ENCODE measurements at regions not wholly inside any gene's neighbourhood (a gene's known extent, or its start where the extent isn't known, plus 50 kb on each side); places are given as distances from the start of the nearest gene placed in this dataset.

DNA sequence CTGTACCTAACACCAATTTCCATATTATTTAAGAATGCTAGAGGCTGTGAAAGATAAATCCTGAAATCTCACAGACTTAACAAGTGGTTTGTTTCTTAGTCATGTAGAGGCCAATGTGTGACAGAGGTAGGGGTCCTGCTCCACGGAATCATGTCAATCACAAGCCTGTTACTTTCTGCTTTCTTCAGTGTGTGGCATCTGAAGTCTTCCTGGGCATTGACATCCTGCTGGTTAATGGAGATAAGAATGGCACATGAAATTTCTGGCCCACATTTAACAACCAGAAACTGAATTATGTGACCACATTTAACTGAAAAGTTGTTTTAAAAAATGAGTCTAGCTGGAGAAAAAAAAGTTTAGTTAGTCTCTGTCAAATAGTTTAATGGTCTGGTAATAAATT is 68.3 kb upstream of the PLA2G4A start:
- no peak for TF ChIP-seq POLR2AphosphoS5 (IDR thresholded peaks at IDR 0.05; ENCODE audit: control insufficient read depth, insufficient read depth, low read depth, low read length)
- TF ChIP-seq HOXB6 (CRISPR knock-in tag; IDR thresholded peaks at IDR 0.05; ENCODE audit: borderline replicate concordance) = no peak
- no peak for TF ChIP-seq EZH2 (IDR thresholded peaks at IDR 0.05; ENCODE audit: borderline replicate concordance, low read depth, low read length)

All from K562 (cell line).